DND-41 (cell line): ENCODE measurements at regions not wholly inside any gene's neighbourhood (a gene's known extent, or its start where the extent isn't known, plus 50 kb on each side); places are given as distances from the start of the nearest gene placed in this dataset.

Experiments
- EZH2 ChIP-seq: IDR thresholded peaks from 3 replicates; pipeline ENCODE4 v1.6.1; 2012; ENCODE audit warnings: borderline replicate concordance, low read depth, mild to moderate bottlenecking, moderate library complexity, low read length, inconsistent platforms; ENCODE audit not compliant: severe bottlenecking
- TF ChIP-seq, protein P1 (sequence below): IDR thresholded peaks from 2 replicates; pipeline ENCODE4 v1.5.1; 2012; ENCODE audit warnings: borderline replicate concordance, low read length, moderate library complexity, mild to moderate bottlenecking; ENCODE audit not compliant: poor library complexity, severe bottlenecking; ENCODE audit errors: extremely low read depth

DNA sequence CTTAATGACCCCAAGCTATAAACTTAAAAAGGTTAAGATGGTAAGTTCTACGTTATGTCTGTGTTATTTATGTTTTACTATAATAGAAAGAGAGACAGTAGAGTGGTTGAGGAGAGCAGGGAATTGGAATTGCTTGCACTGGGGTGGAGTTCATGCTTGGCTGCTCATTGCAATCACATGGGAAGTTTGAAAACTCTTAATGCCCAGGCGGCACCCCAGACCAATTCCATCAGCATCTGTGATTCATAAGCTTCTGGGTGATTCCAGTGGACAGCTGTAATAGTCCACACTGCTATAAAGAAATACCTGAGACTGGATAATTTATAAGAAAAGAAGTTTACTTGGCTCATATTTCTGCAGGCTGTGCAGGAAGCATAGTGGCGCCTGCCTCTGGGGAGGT, 323.9 kb upstream of the MSX2 start:
- TF ChIP-seq, protein P1, sequence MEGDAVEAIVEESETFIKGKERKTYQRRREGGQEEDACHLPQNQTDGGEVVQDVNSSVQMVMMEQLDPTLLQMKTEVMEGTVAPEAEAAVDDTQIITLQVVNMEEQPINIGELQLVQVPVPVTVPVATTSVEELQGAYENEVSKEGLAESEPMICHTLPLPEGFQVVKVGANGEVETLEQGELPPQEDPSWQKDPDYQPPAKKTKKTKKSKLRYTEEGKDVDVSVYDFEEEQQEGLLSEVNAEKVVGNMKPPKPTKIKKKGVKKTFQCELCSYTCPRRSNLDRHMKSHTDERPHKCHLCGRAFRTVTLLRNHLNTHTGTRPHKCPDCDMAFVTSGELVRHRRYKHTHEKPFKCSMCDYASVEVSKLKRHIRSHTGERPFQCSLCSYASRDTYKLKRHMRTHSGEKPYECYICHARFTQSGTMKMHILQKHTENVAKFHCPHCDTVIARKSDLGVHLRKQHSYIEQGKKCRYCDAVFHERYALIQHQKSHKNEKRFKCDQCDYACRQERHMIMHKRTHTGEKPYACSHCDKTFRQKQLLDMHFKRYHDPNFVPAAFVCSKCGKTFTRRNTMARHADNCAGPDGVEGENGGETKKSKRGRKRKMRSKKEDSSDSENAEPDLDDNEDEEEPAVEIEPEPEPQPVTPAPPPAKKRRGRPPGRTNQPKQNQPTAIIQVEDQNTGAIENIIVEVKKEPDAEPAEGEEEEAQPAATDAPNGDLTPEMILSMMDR: no peak
- no peak for TF ChIP-seq EZH2
